ENCODE measurements at regions not wholly inside any gene's neighbourhood (a gene's known extent, or its start where the extent isn't known, plus 50 kb on each side); places are given as distances from the start of the nearest gene placed in this dataset.

GRCh38 chr14:22476005-22476751 is 112.8 kb downstream of the DAD1 start:
- Histone ChIP-seq H3K27me3 (no peaks in the 10 kb centered on the region), H3K36me3 (no peaks in the 10 kb centered on the region), H3K9me3 (ENCODE audit: low read depth) (no peaks in the 10 kb centered on the region), H3K4me1 (ENCODE audit: low read depth) (peaks cover 3% of the 10 kb centered on the region), H3K4me3 (no peak overlapping the region), H3K27ac (no peak overlapping the region)
- DNase-seq (ENCODE audit: low read depth in 1 of 2, low spot score in 1 of 2): no peak
- TF ChIP-seq, protein P1, sequence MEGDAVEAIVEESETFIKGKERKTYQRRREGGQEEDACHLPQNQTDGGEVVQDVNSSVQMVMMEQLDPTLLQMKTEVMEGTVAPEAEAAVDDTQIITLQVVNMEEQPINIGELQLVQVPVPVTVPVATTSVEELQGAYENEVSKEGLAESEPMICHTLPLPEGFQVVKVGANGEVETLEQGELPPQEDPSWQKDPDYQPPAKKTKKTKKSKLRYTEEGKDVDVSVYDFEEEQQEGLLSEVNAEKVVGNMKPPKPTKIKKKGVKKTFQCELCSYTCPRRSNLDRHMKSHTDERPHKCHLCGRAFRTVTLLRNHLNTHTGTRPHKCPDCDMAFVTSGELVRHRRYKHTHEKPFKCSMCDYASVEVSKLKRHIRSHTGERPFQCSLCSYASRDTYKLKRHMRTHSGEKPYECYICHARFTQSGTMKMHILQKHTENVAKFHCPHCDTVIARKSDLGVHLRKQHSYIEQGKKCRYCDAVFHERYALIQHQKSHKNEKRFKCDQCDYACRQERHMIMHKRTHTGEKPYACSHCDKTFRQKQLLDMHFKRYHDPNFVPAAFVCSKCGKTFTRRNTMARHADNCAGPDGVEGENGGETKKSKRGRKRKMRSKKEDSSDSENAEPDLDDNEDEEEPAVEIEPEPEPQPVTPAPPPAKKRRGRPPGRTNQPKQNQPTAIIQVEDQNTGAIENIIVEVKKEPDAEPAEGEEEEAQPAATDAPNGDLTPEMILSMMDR (IDR thresholded peaks at IDR 0.05; ENCODE audit: low read depth, low read length): no peak

DNA sequence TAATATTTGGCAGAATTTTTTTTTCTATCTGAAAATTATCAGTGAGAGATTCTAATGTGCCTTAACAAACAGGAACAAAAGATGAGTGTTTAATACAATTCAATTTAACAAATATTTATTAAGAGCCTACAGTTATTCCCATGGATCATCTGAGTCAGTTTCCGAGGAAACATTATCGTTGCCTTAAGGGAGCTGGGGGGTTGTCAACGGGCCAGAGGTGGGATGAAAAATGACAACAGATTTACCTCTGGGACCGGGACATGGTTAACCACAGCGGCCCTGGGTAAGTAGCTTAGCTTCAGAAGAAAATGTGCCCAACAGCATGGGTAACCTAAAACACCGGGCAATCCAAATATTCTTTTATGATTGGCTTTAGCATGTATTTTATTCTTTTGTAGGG is 113.6 kb downstream of the DAD1 start:
- TF ChIP-seq, protein P1 (IDR thresholded peaks at IDR 0.05; ENCODE audit: low read depth, low read length): no peak
- H3K9me3 ChIP-seq (ENCODE audit: low read depth): no peaks in the 10 kb centered on the region
- H3K27ac ChIP-seq: no peak overlapping the region
- DNase-seq (ENCODE audit: low read depth in 1 of 2, low spot score in 1 of 2): no peak
- H3K4me3 ChIP-seq: no peak overlapping the region
- no peaks in the 10 kb centered on the region for H3K4me1 ChIP-seq (ENCODE audit: low read depth)
- no peaks in the 10 kb centered on the region for H3K36me3 ChIP-seq
- H3K27me3 ChIP-seq: no peaks in the 10 kb centered on the region

DNA sequence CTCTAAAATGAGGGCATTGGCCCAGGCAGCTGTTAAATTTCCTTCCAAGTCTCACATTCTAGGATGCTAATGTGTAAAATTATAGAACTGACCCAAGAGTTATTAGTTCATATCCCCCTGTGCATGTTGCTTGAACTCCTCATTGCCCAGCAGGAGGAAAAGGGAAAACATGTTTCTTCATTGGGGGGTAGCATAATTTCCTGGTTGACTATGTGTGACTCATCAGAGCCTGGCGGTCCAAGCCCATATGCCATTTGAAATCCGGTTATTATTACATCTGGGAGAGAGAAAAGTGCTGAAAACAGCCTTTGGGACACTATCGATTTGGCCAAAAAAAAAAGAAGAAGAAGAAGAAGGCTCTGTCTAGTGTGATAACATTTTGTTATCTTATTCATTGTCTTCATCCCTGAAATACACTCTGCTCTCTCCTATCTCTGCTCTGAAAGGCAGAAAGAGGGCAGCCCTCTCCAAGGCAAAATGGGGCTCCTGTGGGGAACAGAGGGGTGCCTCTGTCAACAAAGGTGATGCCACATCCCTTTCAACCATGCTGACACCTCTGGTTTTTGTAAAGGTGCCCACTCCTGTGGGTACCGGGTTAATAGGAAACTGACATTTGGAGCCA is 114.2 kb downstream of the DAD1 start:
- Histone ChIP-seq H3K36me3 (no peaks in the 10 kb centered on the region), H3K9me3 (ENCODE audit: low read depth) (no peaks in the 10 kb centered on the region), H3K27me3 (no peaks in the 10 kb centered on the region), H3K4me1 (ENCODE audit: low read depth) (no peaks in the 10 kb centered on the region), H3K27ac (no peak overlapping the region), H3K4me3 (no peak overlapping the region)
- TF ChIP-seq, protein P1 (IDR thresholded peaks at IDR 0.05; ENCODE audit: low read depth, low read length): no peak
- peak in 1 of 2 donors; percentile 36 for DNase-seq (ENCODE audit: low read depth in 1 of 2, low spot score in 1 of 2)

DNA sequence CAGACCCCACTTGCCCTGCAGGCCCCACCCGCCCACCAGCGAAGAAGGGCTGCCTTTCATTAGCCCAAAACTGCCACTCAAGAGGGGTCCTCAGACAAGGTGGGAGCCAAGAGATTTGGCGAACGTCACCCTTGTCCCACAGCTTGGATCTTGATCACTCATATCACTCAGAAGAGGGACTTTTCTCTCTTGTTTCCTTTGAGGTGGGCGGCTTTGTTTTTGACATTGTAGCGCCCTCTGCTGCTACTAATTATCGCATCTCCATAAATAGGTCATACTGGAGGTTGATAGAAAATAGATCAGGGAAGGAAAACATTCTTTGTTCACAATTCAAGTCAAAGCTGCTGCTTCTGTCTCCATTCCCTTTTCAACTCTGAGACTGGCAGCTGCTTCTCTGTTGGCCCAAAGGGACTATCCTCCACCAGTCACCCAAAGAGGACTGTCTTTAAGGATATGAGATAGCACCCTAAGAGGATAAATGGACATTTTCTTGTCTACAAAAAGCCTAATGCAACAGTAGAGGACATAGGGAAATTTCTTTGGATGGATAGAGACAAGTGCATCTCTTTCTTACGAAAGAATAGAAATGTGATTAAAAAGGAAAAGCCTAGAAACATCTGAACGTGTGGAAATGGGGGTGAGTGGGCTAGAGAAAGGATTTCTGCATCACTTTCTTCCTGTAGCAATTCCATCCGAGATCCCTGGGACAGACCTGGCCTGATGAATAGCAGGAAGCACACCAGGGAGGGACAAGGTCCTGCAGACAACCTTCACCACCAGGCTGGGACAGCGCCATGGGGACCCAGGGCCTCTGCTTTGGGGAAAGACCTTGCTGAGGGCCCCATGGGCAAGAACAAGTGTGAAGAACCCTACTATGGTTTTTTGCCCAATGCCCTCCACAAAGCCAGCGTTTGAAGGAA is 115.8 kb downstream of the DAD1 start:
- no peaks in the 10 kb centered on the region for H3K27me3 ChIP-seq
- TF ChIP-seq, protein P1 (IDR thresholded peaks at IDR 0.05; ENCODE audit: low read depth, low read length): peak; percentile 59
- H3K36me3 ChIP-seq: no peaks in the 10 kb centered on the region
- H3K9me3 ChIP-seq (ENCODE audit: low read depth): no peaks in the 10 kb centered on the region
- H3K4me1 ChIP-seq (ENCODE audit: low read depth): no peaks in the 10 kb centered on the region
- DNase-seq (ENCODE audit: low read depth in 1 of 2, low spot score in 1 of 2): peak; percentile 60 to 74
- H3K27ac ChIP-seq: no peak overlapping the region
- no peak overlapping the region for H3K4me3 ChIP-seq

DNA sequence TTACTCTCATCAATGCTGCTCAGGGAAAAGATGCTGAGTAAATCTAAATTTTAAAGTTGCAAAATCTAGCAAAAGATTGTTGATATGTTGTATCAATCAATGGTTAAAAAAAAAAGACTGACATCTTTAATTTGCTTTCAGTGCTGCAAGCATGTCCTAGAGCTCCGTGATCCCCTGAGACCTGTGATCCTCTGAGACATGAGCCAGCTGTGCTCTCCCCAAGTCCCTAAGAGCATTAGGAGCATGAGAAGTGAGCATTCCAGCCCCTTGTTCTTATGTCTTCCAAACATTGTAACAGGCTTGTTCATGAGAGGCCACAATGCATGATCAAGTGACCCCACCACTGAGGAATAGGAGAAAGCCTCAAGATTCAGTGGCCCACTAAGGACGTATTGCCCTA is 116.6 kb downstream of the DAD1 start:
- DNase-seq (ENCODE audit: low read depth in 1 of 2, low spot score in 1 of 2): no peak
- no peak overlapping the region for H3K4me3 ChIP-seq
- no peaks in the 10 kb centered on the region for H3K36me3 ChIP-seq
- TF ChIP-seq, protein P1 (IDR thresholded peaks at IDR 0.05; ENCODE audit: low read depth, low read length): no peak
- no peaks in the 10 kb centered on the region for H3K4me1 ChIP-seq (ENCODE audit: low read depth)
- H3K27ac ChIP-seq: no peak overlapping the region
- H3K9me3 ChIP-seq (ENCODE audit: low read depth): no peaks in the 10 kb centered on the region
- no peaks in the 10 kb centered on the region for H3K27me3 ChIP-seq
